OCI-LY3 (cell line): ENCODE measurements at regions not wholly inside any gene's neighbourhood (a gene's known extent, or its start where the extent isn't known, plus 50 kb on each side); places are given as distances from the start of the nearest gene placed in this dataset.

Source experiments
- H2AFZ ChIP-seq: fragments of 200-600, 300-600 bp; shearing (Covaris generic); 2 replicates; pipeline ENCODE4 v1.6.0; 2014; ENCODE audit warnings: antibody characterized with exemption, low read depth, low read length
- H3K27ac ChIP-seq: fragments of 200-600, 300-600 bp; sonication (generic); 2 replicates; pipeline ENCODE4 v1.5.1; 2014; ENCODE audit warnings: mild to moderate bottlenecking, low read length, moderate library complexity, mixed read lengths
- H3K27me3 ChIP-seq: fragments of 200-600, 300-600 bp; sonication (generic); 2 replicates; pipeline ENCODE4 v1.6.1; 2014; ENCODE audit warnings: low read depth, low read length, mixed read lengths
- H3K36me3 ChIP-seq: fragments of 200-600, 300-600 bp; sonication (generic); replicated peaks from 2 replicates; pipeline ENCODE3; 2014; ENCODE audit warnings: low read depth, low read length, mixed read lengths
- H3K4me1 ChIP-seq: fragments of 300-600, 200-600 bp; sonication (generic); 2 replicates; pipeline ENCODE4 v1.6.1; 2014; ENCODE audit warnings: low read length, mixed read lengths
- H3K4me2 ChIP-seq: fragments of 200-600, 300-600 bp; sonication (generic); 2 replicates; pipeline ENCODE4 v1.6.1; 2014; ENCODE audit warnings: low read length, mixed read lengths
- H3K4me3 ChIP-seq: fragments of 300-600, 200-600 bp; sonication (generic); 2 replicates; pipeline ENCODE4 v1.5.1; 2014; ENCODE audit warnings: antibody characterized with exemption, mild to moderate bottlenecking, low read length, moderate library complexity
- H3K79me2 ChIP-seq: fragments of 300-600, 200-600 bp; shearing (Covaris generic); 2 replicates; pipeline ENCODE4 v1.6.1; 2014; ENCODE audit warnings: mild to moderate bottlenecking, low read length, mixed read lengths
- H3K9ac ChIP-seq: fragments of 300-600, 200-600 bp; shearing (Covaris generic); 2 replicates; pipeline ENCODE4 v1.6.0; 2014; ENCODE audit warnings: mild to moderate bottlenecking, low read length, moderate library complexity
- H3K9me3 ChIP-seq: fragments of 200-600, 300-600 bp; shearing (Covaris generic); 2 replicates; pipeline ENCODE4 v1.6.1; 2014; ENCODE audit warnings: low read length, mixed read lengths; ENCODE audit not compliant: insufficient read depth
- H4K20me1 ChIP-seq: fragments of 200-600, 300-600 bp; sonication (generic); 2 replicates; pipeline ENCODE4 v1.6.1; 2016; ENCODE audit warnings: low read length, mixed read lengths; ENCODE audit not compliant: insufficient read depth
- EZH2phosphoT487 ChIP-seq: fragments of 200-600 bp; shearing (Covaris generic); IDR thresholded peaks from 2 replicates; pipeline ENCODE4 v1.6.1; 2018; ENCODE audit warnings: antibody characterized with exemption, mixed run types, low read depth
- TF ChIP-seq, protein P1 (sequence below): fragments of 200-600, 300-600 bp; sonication (generic); IDR thresholded peaks from 2 replicates; pipeline ENCODE4 v1.5.1; 2014; ENCODE audit warnings: antibody characterized with exemption, low read length, low read depth

DNA sequence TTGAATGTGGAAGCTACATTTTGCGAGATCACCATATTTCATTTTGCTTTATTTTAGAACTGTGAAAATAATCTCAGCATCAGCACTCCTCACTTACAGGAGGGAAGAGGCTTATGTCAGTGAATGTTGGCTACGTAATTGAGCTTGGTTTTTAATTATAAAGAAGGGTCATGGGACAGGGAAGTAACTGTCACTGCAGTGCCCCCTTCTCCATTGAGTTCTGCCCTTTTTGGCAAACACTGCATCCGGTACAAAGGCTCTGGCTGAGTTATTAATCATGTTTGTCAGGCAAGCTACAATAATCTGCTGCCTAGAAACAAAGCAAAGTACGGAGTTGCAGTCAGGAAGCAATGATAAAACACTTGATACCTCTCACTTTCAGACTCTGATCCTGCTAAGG is 546.7 kb downstream of the SNAPC1 start:
- no peak for TF ChIP-seq EZH2phosphoT487
- TF ChIP-seq, protein P1, sequence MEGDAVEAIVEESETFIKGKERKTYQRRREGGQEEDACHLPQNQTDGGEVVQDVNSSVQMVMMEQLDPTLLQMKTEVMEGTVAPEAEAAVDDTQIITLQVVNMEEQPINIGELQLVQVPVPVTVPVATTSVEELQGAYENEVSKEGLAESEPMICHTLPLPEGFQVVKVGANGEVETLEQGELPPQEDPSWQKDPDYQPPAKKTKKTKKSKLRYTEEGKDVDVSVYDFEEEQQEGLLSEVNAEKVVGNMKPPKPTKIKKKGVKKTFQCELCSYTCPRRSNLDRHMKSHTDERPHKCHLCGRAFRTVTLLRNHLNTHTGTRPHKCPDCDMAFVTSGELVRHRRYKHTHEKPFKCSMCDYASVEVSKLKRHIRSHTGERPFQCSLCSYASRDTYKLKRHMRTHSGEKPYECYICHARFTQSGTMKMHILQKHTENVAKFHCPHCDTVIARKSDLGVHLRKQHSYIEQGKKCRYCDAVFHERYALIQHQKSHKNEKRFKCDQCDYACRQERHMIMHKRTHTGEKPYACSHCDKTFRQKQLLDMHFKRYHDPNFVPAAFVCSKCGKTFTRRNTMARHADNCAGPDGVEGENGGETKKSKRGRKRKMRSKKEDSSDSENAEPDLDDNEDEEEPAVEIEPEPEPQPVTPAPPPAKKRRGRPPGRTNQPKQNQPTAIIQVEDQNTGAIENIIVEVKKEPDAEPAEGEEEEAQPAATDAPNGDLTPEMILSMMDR: no peak
- H3K36me3 ChIP-seq: no peaks in the 10 kb centered on the region
- H3K9me3 ChIP-seq: no peaks in the 10 kb centered on the region
- H2AFZ ChIP-seq: no peak overlapping the region
- H3K9ac ChIP-seq: no peak overlapping the region
- H3K4me1 ChIP-seq: no peaks in the 10 kb centered on the region
- H3K4me2 ChIP-seq: no peak overlapping the region
- H3K4me3 ChIP-seq: no peak overlapping the region
- no peaks in the 10 kb centered on the region for H4K20me1 ChIP-seq
- no peak overlapping the region for H3K27ac ChIP-seq
- no peaks in the 10 kb centered on the region for H3K27me3 ChIP-seq
- H3K79me2 ChIP-seq: no peaks in the 10 kb centered on the region

DNA sequence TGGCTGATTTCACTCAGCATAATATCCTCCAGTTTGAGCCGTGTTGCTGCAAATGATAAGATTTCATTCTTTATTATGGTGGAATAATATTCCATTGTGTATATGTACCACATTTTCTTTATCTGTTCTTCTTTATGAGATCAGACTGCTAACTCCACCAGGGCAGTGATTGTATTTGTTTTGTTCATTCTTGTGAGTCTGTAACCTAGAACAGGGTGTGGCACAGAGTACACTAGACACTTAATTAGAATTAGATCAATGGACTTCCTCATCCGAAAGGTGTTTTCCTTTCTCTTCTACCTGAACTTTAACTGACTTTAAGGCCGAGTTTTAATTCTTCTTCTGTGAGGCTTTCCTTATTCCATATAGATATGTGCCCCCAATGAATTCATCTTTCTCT is 551.0 kb downstream of the SNAPC1 start:
- H3K4me3 ChIP-seq: no peak overlapping the region
- no peaks in the 10 kb centered on the region for H4K20me1 ChIP-seq
- no peaks in the 10 kb centered on the region for H3K36me3 ChIP-seq
- H3K9me3 ChIP-seq: no peaks in the 10 kb centered on the region
- H3K4me2 ChIP-seq: no peak overlapping the region
- H3K27ac ChIP-seq: no peak overlapping the region
- no peak overlapping the region for H2AFZ ChIP-seq
- H3K27me3 ChIP-seq: 0 out of 2 replicates have a peak, but pooled peaks cover 2% of the 10 kb centered on the region
- no peaks in the 10 kb centered on the region for H3K79me2 ChIP-seq
- H3K4me1 ChIP-seq: no peaks in the 10 kb centered on the region
- TF ChIP-seq EZH2phosphoT487: no peak
- TF ChIP-seq, protein P1: no peak
- H3K9ac ChIP-seq: no peak overlapping the region

DNA sequence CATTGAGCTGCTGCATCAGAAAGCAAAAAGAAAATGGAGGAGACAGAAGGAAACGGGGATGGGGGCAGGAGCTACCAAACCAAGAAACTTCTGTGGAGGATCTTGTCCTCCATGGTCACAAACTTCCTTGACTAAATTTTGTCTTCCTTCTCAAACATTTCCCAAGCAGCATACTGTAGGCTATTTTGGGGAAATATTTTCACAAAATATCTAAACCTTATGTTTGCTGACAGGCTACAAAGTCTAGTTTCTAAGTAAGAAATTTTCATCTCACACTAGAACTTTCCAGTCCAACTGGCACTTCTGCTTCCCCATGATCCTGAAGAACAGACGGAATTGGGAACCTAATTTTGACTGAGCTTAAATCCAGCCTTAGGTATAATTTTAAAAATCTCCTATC is 552.0 kb downstream of the SNAPC1 start:
- Histone ChIP-seq H3K27me3 (0 out of 2 replicates have a peak, but pooled peaks cover 2% of the 10 kb centered on the region), H2AFZ (no peak overlapping the region), H4K20me1 (no peaks in the 10 kb centered on the region), H3K4me1 (no peaks in the 10 kb centered on the region), H3K9ac (no peak overlapping the region), H3K4me3 (no peak overlapping the region), H3K4me2 (no peak overlapping the region), H3K9me3 (no peaks in the 10 kb centered on the region), H3K79me2 (no peaks in the 10 kb centered on the region), H3K27ac (no peak overlapping the region), H3K36me3 (no peaks in the 10 kb centered on the region)
- no peak for TF ChIP-seq EZH2phosphoT487
- TF ChIP-seq, protein P1: no peak

DNA sequence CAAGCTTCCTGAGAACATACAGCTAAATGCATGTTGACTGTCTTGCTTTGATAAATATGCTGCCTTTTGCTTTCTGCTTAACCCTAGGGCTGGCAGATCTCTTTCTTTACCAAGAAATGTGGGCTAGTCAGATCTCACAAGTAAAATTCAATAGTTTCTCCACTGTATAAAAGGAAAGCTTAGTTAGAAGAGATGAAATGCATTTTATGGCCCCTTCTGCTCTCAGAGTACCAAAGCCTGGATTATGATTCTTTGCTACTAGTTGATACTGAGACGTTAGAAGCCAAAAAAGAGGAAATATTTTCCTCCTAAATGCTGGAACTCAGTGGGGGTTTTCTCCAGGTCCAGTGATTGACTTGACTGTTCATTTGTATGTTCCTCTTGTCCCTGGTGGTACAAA is 552.7 kb downstream of the SNAPC1 start:
- TF ChIP-seq EZH2phosphoT487: no peak
- H3K79me2 ChIP-seq: no peaks in the 10 kb centered on the region
- H3K27ac ChIP-seq: no peak overlapping the region
- H3K9ac ChIP-seq: no peak overlapping the region
- H3K4me3 ChIP-seq: no peak overlapping the region
- H3K4me2 ChIP-seq: no peak overlapping the region
- H3K4me1 ChIP-seq: no peaks in the 10 kb centered on the region
- no peaks in the 10 kb centered on the region for H4K20me1 ChIP-seq
- no peak overlapping the region for H2AFZ ChIP-seq
- H3K27me3 ChIP-seq: 0 out of 2 replicates have a peak, but pooled peaks cover 2% of the 10 kb centered on the region
- H3K9me3 ChIP-seq: no peaks in the 10 kb centered on the region
- no peaks in the 10 kb centered on the region for H3K36me3 ChIP-seq

DNA sequence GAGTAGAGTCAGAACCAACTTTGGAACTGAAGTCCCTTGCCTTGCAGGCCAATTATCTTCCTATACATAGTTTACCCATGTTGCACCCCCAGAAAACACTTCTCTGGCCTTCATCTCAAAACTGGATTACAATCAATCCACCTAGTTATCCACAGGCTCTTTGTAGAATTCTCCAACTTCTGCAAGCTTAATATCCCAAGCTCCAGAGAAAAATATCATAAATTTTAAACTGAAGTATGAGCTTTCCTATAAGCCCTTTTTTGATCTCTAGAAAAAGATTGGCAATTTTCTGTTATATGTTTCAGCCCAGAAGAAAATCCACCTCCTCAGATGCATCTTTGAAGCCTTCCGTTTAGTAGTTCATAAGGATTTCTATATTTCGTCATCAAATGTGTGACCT is 553.4 kb downstream of the SNAPC1 start:
- H3K36me3 ChIP-seq: no peaks in the 10 kb centered on the region
- no peak overlapping the region for H3K4me2 ChIP-seq
- H3K27ac ChIP-seq: no peak overlapping the region
- 0 out of 2 replicates have a peak, but pooled peaks cover 2% of the 10 kb centered on the region for H3K27me3 ChIP-seq
- no peaks in the 10 kb centered on the region for H3K4me1 ChIP-seq
- H3K79me2 ChIP-seq: no peaks in the 10 kb centered on the region
- H2AFZ ChIP-seq: no peak overlapping the region
- no peak overlapping the region for H3K4me3 ChIP-seq
- H4K20me1 ChIP-seq: no peaks in the 10 kb centered on the region
- TF ChIP-seq, protein P1: no peak
- TF ChIP-seq EZH2phosphoT487: no peak
- H3K9me3 ChIP-seq: no peaks in the 10 kb centered on the region
- H3K9ac ChIP-seq: no peak overlapping the region
